HG03457 (cell line): ENCODE measurements at regions not wholly inside any gene's neighbourhood (a gene's known extent, or its start where the extent isn't known, plus 50 kb on each side); places are given as distances from the start of the nearest gene placed in this dataset.
A peak's percentile ranks its signal among the peaks of the same experiment; 100 is the strongest.
"Not testable (repeated sequence)": the region's sequence is repeated elsewhere in the genome, so short reads cannot be mapped to it uniquely, and the experiment has no call there.

Experiments used
- ATAC-seq: cut with Tn5 transposase; IDR thresholded peaks from one replicate; pipeline ENCODE4 v1.9.1; 2021; ENCODE audit warnings: moderate number of reproducible peaks; ENCODE audit not compliant: unreplicated experiment

DNA sequence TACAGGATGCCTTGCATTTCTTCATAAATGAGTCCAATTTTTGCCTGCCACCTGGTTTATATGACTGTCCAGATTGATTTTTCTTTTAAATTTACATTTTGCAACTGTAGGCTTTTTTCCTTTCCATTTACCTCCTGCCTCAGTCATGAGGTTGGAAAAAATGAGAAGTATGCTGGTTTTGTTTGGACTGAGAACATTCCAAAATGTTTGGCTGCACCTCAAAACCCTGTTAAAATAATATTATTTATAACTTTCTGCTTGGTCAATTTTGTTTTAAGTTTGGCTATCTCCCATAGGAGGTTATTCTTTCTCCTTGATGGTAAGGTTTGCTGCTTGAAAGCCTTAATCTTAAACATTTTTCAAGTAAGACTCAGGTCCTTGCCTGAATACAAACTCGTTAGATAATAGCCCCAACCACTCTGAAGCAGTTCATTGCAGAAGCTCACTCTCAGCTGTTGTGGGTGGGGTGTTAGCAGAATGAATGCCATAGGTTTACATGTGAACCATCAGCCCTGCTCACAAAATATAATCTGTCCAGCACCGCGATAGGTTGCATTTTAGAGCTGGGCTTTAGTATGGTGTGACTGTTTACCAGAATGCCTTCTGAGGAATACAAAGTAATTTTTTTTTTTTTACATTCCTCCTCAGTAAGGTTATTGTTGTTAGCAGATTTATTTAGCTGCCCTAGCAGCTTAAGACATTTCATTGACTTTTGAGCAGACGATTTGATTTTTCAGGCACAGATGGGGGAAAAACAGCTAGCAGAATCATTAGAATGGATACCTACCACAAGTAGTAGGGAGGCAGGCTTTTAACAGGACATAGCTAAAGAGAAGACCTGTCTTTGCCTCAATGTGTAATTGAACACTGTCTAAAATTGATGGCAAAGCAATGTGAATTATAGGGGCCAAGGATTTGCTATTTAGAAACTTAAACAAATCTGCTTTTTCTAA is 630.8 kb upstream of the KCNMB2 start:
- no peak for ATAC-seq

DNA sequence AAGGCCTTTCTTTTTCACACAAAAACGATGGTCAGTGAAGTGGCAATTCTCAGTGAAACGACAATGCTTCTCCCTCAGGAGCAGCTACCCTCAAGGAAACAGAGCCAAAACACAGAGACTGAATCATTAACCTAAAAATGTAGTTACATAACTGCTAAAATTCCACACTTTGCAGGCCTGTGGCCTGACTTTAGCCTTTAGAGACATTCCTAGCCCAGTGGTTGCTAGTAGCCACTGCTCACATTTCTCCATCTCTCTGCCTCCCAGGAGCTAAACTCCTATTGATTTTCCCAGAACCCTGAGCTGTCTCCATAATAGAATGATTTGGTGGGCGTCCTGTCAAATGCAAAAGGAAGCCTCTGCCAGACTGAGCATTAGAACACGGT is 630.1 kb upstream of the KCNMB2 start:
- no peak for ATAC-seq

DNA sequence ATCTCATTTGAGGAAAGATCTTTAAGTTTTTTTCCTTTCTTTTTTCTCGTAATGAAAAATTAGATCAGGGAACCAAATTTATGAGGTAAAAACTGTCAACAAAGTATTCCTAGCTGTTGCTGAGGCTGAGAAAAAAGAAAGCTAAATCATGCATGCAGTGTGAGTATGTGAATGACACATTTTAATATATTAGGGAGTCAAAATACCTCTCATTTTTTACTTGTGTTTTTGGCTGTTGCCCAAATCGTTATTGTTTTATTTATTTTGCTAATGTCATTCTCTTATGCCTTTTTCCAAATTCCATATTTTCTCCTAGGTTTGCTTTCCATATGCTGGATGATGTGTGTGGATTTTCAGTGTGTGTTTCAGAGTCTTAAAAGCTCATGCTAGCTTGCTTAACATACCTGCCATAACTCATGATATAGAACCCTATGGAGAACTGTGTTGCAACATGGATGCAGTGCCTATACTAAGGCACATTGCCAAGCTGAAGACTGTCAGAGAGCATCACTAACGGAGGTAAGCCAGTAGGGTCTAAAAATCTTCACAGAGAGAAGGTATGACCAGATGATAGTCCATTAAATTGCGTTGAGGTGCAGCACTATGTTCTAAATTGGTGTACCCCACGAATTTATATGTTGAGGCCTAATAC is 629.5 kb upstream of the KCNMB2 start:
- no peak for ATAC-seq

DNA sequence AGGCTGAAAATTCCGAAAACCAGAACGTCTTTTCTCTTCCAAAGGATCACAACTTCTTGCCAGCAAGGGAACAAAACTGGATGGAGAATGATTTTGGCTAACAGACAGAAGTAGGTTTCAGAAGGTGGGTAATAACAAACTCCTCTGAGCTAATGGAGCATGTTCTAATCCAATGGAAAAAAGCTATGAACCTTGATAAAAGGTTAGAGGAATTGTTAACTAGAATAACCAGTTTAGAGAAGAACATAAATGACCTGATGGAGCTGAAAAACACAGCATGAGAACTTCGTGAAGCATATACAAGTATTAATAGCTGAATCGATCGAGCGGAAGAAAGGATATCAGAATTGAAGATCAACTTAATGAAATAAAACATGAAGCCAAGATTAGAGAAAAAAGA is 626.7 kb upstream of the KCNMB2 start:
- ATAC-seq = not testable (repeated sequence)

DNA sequence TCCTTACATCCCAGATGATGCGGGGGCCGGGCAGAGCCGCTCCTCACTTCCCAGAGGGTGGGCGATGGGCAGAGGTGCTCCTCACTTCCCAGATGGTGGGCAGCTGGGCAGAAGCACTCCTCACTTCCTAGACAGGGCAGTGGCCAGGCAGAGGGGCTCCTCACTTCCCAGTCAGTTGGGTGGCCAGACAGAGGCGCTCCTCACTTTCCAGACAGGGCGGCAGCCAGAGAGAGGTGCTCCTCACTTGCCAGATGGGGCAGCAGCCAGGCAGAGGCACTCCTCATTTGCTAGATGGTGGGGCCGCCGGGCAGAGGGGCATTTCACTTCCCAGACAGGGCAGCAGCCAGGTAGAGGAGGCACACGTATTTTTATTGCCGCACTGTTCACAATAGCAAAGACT is 622.0 kb upstream of the KCNMB2 start:
- no peak for ATAC-seq

DNA sequence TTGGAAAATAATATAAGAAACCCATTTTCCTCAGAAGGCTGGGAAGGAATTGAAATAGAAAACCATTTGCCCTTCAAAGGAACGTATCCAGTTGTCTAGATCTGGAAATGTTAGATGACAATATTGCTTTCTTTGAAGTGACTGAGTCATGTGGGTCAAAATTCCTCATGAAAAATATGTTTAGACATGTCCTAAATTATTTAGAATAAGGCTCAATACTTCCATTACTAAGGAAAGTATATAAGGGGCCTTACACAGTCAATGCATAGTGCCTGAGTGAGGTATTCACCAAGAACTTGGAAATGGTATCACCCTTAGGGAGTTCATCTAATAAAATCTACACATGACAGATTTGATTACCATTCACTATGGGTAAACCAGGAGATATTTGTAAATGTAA is 619.8 kb upstream of the KCNMB2 start:
- no peak for ATAC-seq

DNA sequence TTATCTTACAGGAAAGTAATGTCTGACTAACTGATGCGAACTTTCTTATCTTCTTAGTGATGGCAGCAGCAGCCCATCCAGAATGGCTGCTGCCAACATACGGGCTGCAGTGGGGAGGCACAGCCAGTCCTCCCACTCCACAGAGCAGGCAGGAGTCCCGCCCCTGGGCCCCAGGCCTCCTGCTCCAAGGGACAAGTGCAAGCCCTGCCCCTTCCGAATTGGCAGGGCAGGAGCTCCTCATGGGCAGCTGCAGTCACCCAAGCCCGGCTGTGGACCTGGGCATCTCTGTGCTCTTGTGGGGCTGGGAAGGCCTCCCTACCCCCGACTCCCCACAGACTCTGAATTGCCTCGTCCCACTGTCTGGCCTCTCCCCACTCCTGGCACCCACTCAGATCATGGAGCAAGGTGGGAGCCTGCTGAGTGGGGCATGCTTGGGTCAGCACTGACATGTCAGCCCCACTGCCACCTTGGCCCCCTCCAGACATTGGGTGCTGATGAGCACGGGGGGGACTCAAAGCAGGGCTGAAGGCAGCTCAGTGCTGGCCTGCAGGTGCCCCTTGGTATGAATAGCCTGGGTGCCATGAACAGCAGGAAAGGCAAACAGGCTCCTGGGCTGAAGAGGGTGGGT is 618.9 kb upstream of the KCNMB2 start:
- no peak for ATAC-seq

DNA sequence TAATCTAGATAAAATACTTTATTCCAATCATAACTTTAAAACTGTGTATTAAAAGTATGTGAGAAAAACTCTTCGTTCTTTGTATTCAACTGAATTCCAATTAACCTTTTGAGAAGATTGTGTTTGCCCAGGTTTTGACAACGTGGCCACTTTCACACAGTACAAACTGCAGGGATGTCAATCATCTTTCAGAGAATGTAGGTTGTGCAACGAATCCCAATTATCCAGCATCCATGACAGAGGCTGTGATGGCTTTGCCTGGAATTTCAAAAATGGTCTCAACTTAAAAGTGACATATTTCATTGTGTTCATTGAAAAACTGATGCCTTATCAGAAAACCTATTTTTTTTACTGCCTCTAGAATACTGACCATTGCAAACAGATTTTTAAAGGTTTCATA is 615.1 kb upstream of the KCNMB2 start:
- no peak for ATAC-seq

DNA sequence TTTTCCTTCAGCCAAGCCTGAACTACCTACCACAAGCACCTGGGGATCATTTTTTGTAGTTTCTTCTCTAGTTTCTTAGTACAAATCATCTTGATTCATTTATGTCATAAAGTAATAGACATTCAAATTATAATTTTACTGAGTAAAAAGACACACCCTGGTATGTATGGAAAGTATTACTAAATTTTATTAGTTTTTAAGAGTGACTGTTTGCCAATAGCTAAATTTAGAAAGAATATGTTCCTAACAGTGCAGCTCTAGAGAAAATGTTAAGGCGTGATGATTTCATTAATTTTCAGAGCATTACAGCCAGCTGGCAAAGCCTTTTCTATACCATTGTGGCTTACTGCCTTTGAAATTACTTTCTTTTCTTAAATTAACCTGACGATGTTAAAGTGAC is 612.0 kb upstream of the KCNMB2 start:
- no peak for ATAC-seq

DNA sequence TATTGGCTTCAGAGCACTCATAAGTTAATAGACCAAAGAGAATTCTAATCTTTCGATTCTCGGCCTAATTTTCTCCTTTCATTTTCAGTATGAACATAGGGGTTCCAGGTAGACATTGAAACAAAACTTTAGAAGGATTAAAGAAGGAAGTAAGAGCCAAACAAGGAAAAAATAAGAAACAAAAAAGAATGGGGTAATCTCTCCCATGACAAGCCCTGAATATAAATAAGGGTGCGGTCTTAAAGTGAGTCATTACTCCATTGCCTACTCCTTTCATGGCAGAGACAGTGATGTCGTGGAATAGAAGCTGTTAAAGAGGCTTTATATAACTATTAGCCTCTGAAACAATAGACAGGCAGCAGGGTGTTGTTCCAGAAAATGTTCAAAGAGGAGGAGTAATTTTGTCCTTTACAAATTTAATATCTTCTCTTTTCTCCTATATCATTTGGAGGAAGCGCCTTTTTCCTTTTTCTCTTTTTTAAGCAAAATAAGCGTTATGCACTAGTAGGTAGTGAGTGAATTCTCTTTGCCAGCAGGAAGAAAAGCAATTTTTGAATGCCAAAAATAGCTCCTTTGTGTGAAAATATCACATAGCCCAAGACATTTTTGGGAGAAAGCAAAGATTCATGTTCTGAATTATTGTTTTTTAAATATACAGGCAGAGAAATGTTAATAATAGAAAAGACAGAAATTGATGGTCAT is 607.9 kb upstream of the KCNMB2 start:
- peak; percentile 80 for ATAC-seq

DNA sequence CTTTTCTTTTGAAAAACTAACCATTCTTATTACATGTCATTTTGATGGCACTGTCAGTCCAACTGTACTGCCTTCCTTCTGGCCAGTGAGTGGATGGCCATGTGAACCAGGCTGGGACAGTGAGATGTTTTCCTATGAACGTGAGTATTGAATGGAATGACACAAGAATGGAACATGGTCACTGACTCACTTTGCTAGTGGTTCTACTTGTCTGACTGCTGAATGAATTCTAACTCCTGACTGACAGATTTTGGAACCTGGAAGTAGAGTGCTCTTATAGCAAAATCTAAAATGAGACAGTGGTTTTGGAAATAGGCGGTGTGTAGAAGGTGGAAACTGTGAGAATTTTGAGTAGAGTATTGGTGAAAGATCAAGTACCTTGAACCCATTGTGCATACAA is 606.9 kb upstream of the KCNMB2 start:
- ATAC-seq = no peak

DNA sequence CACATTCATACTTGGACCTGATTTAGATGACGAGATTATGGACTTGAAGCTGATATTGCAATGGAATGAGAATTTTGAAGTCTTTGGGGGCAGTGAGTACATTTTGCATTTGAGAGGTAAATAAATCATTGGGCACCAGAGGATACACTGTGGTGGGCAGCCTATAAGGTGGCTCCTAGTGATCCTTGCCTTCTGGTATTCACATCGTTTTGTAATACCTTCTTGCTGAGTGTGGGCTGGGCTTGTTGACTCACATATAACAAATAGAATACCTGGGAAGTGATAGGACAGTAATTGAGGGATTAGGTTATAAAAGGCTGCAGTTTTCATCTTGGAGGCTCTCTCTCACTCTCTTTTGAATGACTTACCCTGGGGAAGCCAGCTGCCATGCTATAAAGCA is 605.5 kb upstream of the KCNMB2 start:
- ATAC-seq = no peak

DNA sequence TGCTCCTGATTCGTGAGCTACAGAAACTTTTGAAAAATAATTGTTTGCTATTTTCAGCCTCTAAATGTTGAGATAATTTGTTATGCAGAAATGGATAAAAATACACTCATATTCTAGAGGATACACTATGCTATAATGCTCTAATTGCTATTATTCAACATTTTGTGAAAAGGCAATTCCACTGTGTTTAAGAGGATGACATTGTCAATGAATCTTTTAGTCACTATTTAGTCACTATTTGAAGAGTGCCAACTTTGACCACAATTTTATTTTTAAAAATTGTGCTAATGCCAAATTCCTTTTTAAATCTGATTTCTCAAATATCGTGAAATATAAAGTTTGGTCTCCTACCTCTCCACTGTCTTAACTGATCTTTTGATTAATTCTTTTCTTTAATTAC is 604.9 kb upstream of the KCNMB2 start:
- ATAC-seq = no peak

DNA sequence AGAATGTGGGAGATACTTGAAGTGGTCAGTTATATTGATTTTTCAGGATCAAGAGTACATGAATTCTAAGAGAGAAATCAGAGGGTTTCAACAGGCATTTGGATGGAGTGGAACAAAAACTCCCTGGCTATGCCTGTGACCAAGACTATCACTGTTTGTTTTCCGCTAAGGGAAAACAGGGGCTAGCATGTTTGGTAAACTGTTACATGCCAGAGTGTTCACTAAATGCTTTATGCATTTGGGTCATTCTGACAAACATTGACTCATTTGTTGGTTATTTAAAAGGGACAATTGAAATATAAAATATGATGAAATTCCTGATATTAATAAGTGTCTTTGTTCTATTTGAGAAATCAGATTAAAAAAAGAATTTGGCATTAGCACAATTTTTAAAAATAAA is 603.9 kb upstream of the KCNMB2 start:
- no peak for ATAC-seq

DNA sequence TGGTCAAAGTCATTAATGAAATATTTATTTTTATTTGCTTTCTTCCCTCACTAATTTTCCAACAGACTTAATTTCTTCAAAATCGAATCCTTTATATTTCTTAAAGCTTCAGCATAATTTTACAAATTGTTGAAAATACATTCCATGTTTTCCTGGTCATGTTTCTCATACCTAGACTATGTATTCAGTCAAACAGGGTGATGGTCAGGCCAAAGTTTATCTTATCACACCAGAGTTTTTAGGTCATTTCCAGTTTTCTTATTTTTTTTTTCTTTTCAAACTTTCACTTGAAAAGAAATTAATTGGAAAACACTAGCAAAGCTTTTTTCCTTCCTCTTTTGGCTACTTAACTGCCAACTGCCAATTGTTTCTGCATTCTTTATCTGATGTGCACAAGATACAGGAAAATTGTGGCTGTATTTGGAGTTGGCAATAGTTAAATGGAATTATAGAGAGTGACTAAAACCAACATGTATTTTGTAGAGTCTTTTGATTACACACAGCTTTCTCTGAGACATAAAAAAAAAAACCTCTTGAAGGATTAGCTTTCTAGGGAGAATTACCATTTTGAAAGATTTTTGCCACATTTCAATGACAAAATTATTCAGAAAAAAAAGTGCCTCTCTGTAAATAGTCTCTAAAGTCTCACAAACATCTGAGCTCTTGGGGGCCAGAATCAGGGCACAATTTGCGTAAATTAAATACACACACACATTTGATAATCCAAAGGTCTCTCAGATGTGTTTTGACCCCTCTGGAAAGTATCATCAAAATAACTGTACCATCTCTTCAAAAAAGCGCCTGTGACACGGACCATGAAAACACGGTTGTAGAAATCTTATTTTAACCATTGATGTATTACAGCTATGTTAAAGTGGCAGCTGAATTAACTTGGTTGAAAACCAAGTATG is 603.2 kb upstream of the KCNMB2 start:
- ATAC-seq = no peak

DNA sequence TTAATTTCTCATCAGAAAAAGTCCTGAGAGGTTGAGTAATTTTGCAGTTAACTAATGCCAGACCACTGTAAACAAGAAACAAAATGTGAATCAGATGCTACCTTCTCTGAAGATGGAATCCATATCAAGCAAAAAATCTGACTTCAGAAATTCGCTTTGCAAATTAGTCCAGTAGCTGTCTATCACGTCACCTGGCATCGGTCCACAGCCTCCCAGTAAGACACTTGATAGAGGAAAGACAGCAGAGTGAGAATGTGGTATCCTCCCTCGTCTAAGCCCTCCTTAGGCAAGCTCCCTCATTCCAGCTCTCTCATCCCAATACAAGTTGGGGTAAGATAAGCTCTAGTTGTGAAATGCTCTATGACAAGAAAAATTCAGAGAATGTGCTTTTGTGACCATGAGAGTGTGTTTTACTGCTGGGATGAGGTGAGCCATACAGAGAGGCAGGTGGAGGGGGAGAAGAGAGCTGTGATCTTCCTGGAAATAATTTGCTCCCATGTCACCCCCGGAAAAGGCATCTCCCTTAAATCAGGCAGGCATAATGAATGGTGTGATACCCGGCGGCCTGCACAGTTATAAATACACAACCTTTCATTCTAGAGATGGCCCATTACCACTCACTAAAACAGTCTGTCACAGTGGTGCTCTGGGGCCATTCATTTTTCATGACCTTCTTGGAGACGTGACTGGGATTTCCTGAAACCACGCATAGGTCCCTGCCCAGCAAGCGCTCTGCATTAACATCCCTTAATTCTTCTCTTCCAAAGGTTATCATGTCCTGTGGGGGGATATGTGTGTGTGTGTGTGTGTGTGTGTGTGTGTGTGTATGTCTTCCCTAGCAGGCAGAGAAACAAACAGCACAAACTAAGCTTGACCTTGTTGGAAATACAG is 602.0 kb upstream of the KCNMB2 start:
- ATAC-seq = no peak

DNA sequence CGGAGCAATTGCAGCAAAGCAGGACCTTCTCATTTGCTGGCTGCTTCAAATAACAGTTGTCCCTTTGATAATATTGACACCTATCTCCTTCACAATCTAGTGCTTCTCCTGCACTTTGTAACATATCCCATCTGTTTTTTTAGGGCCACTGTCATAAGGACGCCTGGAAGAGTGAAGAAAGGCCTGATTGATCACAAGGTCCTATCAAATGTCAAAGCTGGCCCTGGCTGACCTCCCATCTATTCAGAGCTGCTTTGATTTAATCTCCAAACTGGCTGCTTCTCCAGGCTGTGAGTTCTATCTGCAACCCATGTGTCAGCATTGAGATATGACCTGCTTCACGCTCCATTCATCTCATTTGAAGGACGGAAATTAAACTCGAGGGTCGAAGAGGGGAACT is 601.2 kb upstream of the KCNMB2 start:
- no peak for ATAC-seq

DNA sequence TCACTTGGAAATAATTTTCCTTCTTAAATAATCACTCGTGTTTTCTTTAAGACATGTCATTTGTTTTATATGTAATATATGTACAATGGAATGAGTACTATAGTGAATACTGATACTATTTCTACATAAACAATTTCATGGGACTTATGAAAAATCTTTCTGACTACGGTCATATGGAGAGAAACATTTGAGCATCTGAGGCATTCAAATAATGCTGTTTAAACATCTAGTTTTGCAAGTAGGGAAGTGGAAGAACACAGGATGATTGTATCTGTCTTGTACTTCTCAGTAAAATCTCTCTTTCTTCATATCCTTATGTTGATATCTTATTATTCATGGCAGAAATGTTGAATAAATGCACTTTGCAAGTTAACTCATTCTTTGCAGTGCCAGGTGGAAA is 599.5 kb upstream of the KCNMB2 start:
- ATAC-seq = no peak

DNA sequence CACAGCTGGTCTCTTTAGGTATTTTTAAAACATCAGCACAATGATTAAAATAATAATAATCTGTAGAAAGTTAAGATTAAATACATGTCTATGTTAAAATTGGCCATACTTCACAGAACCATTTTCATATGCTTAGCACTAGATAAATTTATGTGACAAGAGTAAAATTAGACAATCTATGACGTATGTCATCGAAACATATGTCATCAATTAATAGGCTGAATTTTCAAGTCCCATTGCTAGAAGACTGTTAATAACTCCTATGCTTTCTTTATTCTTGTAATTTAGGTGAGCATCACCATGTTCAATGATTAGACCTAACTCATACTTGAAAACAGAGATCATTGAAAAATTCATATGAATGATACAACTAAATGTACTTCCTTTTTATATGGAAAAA is 593.3 kb upstream of the KCNMB2 start:
- no peak for ATAC-seq
